ENCODE measurements at regions not wholly inside any gene's neighbourhood (a gene's known extent, or its start where the extent isn't known, plus 50 kb on each side); places are given as distances from the start of the nearest gene placed in this dataset.

- no peak for DNase-seq (ENCODE audit: low read depth)
Measured at GRCh38 chr2:33775306-33775705, 176.2 kb upstream of the FAM98A start.

GRCh38 chr2:33770023-33770422, 170.9 kb upstream of the FAM98A start:
- no peak for DNase-seq (ENCODE audit: low read depth)

DNA sequence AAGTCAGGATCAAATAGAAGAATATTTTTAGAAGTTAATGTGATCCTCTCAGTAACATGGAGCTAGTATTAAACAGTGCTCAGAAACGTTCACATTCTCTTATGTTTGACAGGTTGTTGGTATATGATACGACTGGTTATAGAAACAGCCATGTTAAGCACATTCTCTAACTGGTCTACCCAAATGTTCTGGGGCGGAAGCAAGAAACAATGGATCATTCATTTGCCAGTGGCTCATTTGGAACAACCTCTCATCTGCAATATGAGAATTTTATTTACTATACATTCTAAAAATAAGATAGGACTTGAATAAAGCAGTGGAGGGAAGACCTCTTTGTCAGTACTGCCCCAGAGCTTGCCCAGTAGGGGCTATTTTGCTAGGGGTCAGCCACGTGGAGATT, 167.1 kb upstream of the FAM98A start:
- DNase-seq (ENCODE audit: low read depth), result no peak

GRCh38 chr2:33765122-33765521, 166.0 kb upstream of the FAM98A start:
- no peak for DNase-seq (ENCODE audit: low read depth)

DNA sequence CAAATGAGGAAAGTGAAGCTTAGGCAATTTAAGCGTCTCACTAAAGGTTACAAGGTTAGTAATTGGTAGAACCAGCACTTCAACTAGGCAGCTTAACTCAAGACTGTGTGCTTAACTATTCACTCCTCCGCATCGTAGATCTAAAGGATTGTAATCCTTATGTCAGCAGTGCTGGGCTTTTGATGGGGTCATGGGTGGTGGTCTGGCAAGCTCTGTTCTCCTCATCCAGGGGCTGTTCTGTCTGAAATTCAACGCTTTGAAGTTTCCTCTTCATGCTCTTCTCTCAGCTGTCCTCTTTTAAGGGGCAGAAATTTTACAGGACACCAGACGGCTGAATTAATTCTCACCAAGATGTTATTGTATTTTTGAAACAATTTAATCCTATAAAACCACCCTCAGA, 165.5 kb upstream of the FAM98A start:
- no peak for DNase-seq (ENCODE audit: low read depth)

DNA sequence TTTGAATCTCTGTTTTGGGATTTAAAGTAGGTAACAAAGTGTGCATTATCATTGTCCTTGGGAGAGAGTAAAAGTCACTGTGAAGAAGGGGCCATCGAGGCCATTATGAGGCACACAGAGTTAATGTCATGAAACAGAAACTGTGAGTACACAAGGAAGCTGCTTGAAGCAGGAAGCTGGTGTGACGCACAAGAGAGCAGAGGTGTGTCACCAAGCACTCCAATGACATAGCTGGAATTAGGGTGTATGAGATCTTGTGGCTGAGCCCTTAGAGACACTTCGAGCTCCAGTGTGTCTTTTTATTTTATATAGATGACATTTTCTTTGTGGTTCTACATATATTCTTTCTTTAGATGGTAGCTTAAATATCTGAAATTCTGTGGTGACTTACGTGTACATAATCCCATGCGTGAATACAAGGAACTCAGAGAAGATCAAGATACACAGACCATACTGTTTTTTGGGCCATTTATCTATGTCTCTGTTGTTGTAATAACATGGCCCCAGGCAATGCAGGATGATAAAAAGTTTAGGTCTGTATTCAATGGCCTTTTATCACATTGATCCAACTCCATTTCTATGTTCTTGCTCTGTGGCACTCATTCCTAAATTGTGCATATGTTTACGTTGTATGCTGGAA, 164.7 kb upstream of the FAM98A start:
- DNase-seq (ENCODE audit: low read depth), result no peak

GRCh38 chr2:33762636-33763035, 163.5 kb upstream of the FAM98A start:
- no peak for DNase-seq (ENCODE audit: low read depth)

- DNase-seq (ENCODE audit: low read depth), result no peak
Measured at GRCh38 chr2:33746208-33746800, 147.2 kb upstream of the FAM98A start.

GRCh38 chr2:33735096-33735495, 136.0 kb upstream of the FAM98A start:
- DNase-seq (ENCODE audit: low read depth), result no peak

GRCh38 chr2:33730804-33731203, 131.7 kb upstream of the FAM98A start:
- no peak for DNase-seq (ENCODE audit: low read depth)

GRCh38 chr2:33730193-33730592, 131.1 kb upstream of the FAM98A start:
- no peak for DNase-seq (ENCODE audit: low read depth)

DNA sequence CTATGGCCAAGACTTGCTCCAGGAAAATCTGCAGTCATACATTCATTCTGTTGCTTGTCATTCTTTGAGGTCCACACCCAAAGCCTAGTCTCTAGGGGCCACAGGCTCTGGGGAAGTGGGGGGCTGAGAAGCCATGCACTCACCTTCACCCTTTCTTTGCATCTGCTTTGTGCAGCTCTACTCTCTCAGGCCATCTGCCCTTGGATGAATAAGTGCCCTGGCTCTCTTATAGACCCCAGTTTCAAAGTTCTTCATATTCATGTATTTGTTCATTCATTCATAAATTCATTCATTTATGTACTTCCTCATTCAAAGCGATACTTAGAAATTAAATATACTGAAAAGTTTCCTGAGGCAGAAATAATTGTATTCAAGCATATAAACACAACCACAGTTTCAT, 130.3 kb upstream of the FAM98A start:
- no peak for DNase-seq (ENCODE audit: low read depth)

- no peak for DNase-seq (ENCODE audit: low read depth)
Measured at GRCh38 chr2:33728106-33728505, 129.0 kb upstream of the FAM98A start.

- no peak for DNase-seq (ENCODE audit: low read depth)
Measured at GRCh38 chr2:33727361-33728032, 128.4 kb upstream of the FAM98A start.

DNA sequence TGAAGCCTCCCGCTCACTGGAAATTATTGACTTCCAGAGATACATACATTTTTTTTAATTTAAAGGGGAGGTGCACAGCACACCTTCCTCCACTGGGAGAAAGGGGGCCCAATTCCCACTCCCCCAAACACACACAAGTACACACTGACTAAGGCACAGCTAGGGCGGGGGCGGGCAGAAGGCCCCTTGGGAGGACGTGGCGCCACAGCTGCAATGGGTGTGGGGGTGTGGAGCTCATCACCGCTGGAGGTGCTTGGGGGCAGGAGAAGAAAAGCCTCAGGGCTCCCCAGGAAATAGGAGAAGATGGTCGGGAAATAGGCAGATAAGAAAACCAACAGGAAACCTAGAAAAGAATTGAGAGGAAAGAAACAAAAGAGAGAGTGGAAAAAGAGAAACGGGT, 127.3 kb upstream of the FAM98A start:
- no peak for DNase-seq (ENCODE audit: low read depth)

DNA sequence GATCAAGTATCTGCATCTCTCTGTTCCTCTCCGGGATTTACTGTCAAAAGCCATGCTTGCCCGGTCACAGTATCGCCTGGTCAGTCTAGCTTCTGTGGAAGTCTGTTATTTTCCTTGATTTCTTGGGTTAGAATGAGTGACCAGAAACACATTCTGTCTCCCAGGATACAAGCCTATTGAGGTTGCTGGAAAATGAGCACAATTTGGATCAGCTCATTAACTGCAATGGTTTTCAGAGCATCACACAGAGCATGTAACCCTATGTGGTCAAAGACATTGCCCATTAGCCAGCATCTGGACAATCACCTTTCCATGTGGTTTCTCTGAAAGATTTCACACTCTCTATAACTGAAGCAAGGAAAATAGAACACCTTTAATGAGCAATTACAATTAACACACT, 124.2 kb upstream of the FAM98A start:
- no peak for DNase-seq (ENCODE audit: low read depth)

- no peak for DNase-seq (ENCODE audit: low read depth)
Measured at GRCh38 chr2:33719067-33719466, 120.0 kb upstream of the FAM98A start.

DNA sequence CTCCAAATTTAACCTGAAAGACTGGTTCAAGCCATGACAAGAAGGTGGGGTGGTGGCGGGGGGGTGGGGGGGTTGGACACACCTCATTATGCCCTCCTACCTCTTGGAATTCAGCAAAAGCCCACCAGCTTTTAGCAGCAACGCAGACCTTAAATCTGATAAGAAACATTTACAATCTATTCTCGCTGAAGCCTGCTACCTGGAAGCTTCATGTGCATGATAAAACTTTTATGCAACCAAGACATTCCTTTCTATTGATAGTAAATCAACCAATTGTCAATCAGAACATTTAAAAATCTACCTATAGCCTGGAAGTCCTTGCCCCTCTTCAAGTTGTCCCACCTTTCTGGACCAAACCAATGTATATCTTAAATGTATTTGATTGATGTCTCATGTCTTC, 113.6 kb upstream of the FAM98A start:
- no peak for DNase-seq (ENCODE audit: low read depth)

GRCh38 chr2:33709951-33710350, 110.9 kb upstream of the FAM98A start:
- DNase-seq (ENCODE audit: low read depth), result no peak

DNA sequence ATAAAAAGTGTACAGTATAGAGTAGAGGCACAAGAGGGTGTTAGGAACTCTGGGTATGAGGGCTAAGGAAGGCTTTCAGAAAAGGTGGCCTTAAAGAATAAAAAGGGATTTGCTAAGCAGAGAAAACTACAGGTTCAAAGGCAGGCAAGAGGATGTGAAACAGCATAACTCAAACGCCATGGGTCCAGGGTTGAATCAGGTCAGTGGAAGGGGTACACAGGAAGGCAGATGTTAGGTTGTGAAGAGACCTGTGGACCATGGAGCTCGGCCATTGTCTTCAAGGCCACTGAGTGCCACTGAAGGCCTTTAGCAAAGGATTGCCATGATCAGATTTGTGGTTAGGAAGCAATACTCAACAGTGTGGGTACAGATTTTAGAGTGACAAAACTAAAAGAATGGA, 108.2 kb upstream of the FAM98A start:
- no peak for DNase-seq (ENCODE audit: low read depth)

DNA sequence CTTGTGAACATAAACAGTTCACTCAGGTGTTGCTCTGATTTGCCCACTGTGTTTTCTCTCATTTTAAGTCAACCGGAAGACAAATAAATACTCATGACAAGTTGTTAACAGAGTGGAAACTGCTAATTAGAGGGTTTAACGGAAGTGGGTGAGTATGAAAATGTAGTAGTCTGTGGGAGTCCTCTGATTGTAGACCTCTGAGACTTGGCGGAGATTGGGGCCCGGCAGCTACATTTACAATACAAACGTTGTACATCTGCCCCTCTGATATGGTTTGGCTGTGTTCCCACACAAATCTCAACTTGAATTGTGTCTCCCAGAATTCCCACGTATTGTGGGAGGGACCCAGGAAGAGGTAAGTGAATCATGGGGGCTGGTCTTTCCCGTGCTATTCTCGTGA, 107.3 kb upstream of the FAM98A start:
- DNase-seq (ENCODE audit: low read depth), result no peak

DNA sequence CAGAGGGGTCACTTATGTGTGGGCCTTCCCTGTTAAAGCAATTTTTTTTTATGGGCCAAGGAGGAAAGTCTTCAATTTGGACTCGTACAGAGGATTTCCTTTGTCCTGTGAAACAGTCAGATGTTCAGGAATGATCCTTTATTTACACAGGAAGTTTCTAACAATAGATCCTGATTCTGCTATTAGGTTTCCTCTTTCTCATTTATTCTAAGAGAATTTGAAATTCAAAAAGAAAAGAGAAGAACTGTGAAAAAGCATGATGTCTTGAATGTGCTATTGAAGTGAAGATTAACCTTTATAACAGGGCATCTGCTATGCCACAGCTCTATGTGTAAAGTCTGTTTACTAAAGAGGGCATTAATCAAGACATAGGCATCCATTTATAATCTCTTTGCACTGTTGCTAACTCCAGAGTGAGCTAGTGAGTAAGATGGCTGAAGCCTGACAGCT, 105.3 kb upstream of the FAM98A start:
- no peak for DNase-seq (ENCODE audit: low read depth)

- DNase-seq (ENCODE audit: low read depth), result no peak
Measured at GRCh38 chr2:33696234-33696633, 97.1 kb upstream of the FAM98A start.

- no peak for DNase-seq (ENCODE audit: low read depth)
Measured at GRCh38 chr2:33694904-33695303, 95.8 kb upstream of the FAM98A start.

Measured in GM04504 (cell line).